Stimulated activated CD8-positive, alpha-beta memory T cell treated with anti-CD3 and anti-CD28 coated beads, Interleukin-4, amount 100 ng/mL, for 4 hours (primary cell): ENCODE measurements at regions not wholly inside any gene's neighbourhood (a gene's known extent, or its start where the extent isn't known, plus 50 kb on each side); places are given as distances from the start of the nearest gene placed in this dataset.
"Not testable (repeated sequence)": the region's sequence is repeated elsewhere in the genome, so short reads cannot be mapped to it uniquely, and the experiment has no call there.

Source experiments
- DNase-seq, 2 donors: peaks; one replicate each; pipeline ENCODE4 v3.0.0-alpha.2; 2020; ENCODE audit warnings: low read depth in 2 of 2, low spot score in 1 of 2

DNA sequence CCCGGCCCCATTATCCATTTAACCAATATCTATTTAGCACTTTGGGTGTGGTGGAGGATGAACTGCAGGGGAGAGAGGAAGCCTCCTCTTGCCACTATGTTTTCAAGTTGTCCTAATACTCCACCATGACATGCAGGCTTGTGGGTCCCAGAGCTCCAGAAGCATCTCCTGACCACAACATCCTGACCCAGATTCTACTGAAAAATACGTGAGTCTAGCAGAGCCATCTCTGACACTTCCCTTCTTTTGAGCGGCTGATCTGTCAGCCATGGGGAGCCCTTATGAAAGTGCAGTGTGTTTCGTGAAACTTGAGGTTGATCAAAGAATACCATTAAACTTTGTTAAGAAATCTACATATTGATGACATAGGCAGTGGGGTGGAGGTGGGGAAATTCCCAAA, 126.6 kb downstream of the UNC93B1 start:
- DNase-seq, result not testable (repeated sequence)

DNA sequence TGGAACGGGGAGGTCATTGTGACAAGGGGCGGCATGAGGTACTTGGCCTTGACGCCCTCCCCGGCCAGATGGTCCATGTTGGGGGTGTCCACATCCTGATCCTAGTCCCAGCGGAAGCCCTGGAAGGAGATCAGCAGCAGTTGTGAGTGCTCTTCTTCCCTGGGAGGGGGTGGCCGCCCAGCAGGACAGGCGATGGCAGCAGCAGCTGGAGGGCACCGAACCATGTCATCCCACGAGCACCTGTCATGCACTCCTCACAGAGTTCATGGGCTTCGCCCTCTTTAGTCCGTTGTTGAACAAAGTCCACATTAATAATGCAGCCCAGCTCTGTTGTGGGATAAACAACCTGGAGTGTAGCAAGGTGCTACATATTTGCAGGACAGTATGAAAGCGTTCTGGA, 130.7 kb downstream of the UNC93B1 start:
- not testable (repeated sequence) for DNase-seq

DNA sequence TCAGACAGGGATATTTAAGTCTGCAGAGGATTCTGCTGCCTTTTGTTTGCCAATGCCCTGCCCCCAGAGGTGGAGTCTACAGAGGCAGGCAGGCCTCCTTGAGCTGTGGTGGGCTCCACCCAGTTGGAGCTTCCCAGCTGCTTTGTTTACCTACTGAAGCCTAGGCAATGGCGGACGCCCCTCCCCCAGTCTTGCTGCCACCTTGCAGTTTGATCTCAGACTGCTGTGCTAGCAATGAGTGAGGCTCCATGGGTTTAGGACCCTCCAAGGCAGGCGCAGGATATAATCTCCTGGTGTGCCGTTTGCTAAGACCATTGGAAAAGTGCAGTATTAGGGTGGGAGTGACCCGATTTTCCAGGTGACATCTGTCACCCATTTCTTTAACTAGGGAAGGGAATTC, 132.7 kb downstream of the UNC93B1 start:
- DNase-seq, result not testable (repeated sequence)

DNA sequence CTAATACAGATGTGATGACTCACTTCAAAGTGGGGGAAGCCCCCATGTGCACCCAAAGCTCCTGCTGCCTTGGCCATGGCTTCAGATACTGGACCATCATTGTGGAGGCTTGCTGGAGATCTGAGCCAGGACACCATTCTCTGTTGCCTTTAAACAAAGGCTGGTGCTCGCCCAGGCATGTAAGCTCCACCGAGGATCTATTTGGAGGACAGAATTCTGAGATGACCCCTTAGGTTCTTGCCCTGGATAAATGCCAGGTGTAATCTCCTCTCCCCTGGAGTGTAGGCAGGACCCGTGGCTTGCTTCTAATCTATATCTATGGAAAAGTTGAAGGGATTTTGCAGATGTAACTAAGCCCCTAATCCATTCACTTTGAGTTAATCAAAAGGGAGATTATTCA, 141.0 kb downstream of the UNC93B1 start:
- not testable (repeated sequence) for DNase-seq

DNA sequence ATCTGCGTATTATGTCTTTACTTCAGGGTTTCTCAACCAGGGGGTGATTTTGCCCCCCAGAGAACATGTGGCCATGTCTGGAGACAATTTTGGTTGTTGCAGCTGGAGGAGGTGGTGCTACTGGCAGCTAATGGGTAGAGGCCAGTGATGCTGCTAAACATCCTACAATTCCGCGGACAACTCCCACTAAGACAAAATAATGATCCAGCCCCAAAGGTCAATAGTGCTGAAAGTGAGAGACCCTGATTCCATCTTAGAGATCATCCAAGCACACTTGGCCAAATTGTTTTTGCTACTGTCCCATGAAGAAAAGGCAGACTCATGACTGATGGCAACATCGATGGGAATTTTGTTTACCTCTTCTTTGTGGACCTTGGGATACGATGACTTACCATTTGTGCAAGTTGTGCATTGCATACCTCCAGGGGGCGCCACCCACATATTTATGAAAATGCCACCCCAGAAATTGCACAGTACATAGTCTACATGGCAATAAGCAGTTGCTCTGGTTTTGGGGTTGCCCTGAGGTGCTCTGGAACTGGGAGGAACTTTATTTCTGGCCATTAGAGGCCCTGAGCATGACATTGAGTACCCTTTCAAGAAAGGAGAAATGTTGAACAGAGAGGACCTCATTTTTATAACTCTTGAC, 144.3 kb downstream of the UNC93B1 start:
- peak; percentile 6 to 42 for DNase-seq

DNA sequence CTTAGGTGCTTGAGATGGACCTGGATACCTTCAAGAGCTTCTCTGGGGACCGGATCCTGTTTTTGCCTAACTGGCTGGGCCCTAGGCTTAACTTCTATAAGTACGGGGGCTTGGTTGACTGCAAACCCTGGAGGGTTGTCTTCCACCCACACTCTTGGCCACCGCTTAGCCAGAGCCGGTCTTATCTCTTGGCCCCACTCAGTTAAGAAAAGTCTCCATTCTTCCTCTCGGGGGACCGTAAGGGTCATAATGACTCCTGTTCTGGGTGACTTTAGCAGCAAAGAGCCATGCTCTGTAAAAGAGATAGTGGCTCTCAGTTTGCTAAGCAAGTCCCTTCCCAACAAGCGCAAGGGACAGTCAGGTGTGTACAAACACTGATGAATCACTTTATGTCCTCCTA, 153.2 kb downstream of the UNC93B1 start:
- DNase-seq, result not testable (repeated sequence)

DNA sequence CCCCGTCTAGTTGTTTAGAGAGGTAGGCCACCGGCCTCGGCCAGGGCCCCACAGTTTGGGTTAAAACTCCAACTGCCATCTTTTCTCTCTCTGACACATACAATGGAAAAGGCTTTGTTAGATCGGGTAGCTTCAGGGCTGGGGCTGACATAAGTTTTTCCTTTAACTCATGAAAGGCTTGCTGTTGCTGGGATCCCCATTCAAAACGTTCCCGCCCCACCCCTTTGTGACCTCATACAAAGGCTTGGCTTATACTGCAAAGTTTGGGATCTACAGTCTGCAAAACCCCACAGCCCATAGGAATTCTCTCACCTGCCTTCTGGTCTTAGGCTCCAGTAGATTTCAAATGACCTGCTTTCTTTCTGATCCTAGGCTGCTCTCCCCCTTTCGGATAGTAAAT, 154.1 kb downstream of the UNC93B1 start:
- not testable (repeated sequence) for DNase-seq

DNA sequence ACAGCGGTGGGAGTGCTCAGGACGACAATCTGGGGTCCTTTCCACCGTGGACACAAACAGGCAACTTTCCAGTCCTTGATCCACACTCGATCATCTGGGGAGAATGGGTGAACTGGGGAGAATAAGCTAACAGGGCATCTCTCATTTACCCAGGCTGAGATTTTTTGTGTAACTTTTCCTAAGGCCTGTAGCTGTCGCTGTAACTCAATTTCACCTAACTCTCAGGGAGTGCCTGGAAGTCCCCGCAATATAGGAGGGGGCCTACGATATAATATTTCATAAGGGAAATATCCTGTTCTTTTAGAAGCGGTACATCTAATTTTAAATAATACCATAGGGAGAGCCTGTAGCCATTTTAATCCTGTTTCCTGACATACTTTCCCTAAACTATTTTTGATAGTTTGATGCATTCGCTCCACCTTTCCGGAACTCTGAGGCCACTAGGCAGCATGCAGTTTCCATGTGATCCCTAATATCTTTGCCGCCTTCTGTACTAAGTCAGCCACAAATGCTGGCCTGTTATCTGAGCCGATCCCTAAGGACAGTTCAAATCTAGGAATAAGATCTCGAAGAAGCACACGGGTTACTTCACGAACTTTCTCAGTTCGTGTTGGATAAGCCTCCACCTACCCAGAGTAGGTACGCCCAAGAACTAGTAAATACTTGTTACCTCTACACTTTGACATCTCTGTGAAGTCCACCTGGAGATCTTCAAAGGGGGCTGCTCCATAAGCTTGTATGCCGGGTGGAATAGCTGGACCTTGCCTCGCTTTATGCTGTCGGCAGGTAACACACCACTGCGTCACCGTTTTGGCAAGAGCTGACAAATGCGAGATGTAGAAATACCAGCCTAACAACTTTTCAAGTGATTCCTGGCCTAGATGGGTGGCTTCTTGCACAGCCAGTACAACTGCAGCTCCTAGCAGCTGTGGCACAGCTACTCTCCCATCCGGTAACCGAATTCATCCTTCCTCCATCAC, 155.7 kb downstream of the UNC93B1 start:
- not testable (repeated sequence) for DNase-seq

DNA sequence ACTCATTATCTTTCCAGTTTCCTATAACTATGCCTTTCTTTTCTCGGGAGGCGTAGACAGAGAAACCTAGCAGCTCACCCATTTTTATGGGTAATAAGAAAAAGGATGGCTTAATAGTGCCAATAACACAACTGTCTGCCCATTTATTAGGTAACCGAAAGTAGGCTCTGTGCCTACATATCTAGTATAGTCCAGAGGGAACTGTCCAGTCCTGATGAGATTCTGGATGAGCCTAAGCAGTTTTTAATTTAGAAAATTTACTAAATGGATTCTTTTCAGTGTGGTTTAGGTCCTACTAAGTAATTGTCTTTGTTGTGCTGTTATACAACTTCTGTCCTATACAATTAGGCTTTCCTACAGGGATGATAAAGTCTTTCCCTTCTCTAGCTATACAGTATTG, 157.6 kb downstream of the UNC93B1 start:
- DNase-seq, result not testable (repeated sequence)

DNA sequence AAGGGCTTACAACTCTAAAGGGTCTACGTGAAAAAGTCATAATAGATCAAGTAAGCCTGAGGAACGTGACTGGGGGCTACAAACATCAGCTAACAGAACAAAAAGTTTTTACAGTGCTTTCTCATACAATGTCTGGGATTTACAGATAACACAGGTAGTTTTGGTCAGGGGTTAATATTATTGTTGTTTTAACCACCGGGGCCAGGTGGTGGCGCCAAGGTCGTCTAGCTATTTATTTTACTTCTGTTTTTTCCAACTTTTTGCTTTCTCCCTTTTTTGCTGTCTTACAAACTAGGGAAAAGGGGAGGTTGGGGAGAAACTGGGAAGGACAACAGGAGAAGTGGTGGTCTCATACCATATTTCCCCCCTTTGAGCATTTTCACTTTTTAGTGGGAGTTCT, 158.6 kb downstream of the UNC93B1 start:
- not testable (repeated sequence) for DNase-seq

DNA sequence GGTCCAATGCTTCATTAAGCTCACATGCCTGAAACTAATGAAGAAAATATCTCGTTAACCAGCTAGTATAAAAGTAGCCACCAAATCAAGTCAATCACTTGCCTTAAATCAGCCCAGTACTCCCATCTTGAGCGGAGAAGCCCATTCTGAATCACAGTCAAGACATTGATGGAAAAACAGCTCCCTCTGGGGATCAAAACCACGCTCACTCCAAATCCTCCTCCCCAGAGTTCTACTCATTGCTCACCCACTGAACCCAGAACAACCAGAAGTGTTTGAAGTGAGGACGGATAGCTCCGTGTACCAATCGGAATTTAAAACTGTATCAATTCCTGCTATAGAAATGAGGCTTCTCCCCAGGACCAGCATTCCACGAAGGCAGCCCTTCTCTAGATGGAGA, 163.3 kb downstream of the UNC93B1 start:
- DNase-seq, result not testable (repeated sequence)

DNA sequence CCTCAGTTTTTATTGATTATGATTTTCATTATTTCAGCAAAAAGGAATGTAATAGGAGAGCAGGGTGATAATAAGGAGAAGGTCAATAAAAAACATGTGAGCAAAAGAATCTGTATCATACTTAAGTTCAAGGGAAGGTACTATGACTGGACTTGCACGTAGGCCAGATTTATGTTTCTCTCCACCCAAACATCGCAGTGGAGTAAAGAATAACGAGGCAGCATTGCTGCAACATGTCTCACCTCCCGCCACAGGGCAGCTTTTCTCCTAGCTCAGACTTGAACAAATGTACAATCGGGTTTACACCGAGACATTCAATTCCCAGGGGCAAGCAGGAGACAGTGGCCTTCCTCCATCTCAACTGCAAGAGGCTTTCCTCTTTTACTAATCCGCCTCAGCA, 155.7 kb upstream of the ALDH3B2 start:
- not testable (repeated sequence) for DNase-seq

DNA sequence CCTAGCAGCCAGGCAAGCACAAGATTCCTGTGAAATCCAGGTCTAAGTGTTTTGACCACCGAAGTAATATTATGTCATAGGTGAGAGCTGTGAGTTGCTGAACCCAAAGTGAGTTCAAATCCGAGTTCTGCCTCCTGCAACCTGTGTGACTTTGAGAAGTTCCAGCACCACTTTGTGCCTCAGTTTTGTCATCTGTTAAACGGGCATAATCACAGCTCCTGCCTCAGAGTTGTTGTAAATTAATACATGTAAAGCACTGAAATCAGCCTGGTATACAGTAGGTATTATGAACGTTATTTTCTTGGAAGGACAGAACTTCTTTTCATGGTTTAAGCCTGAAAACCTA, 152.5 kb upstream of the ALDH3B2 start:
- DNase-seq, result not testable (repeated sequence)

DNA sequence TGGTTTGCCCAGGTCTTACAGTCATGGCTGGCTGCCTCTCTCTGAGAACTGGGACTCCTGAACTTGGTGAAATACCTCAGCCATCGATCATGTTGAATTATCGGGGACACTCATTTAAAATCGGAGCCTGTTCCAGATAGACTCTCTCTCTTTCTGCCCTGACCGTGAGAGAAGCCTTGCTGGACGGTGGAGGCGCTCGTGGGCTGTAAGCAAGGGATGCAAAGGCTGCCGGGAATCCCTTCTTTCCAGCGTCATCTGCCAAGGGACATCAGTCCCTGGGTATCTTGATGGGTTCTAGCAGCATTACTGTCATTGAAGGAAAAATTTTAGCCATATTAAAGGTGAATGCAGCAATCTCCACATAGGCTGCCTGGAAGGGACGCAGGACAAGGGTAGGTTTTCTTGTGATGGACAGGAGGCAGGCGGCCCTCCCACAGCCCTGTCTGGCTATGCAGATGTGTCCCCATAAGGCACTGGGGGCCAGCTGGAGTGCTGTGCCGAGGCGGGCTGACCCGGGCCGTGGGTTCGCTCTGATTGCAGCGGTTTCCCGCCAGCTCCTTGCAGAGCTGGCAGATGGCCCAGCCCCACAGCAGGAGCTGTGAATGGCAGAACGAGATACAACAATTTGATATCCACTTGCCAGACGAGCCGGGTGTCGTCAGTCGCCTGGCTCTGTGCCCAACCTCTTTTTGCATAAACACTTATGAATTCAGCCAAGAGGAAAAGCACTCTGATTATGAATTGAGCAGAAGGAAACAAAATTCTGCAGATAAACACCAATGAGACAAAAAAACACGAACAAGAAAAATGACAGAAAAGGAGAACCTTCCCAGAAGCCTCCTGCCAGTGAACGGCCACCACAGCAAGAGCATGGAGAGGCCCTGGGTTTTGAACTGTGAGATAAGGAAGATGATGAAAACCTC, 151.9 kb upstream of the ALDH3B2 start:
- not testable (repeated sequence) for DNase-seq

DNA sequence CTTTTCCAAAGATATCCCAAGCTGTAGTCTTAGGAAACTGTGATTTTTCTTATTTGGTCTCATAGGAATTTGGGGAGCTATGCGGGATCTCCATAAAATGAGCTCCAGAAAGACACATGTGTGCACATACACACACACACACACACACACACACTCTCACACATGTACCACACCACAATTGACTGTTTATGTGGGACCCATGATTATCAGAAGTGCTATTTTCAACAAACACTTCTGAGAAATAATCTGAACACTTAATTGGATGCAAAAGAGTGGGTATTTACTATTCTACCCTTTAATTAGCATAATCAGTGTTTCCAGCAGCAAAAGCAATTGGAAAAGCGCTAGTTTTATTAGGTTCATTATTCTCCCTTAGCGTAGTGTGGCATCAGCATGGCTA, 150.4 kb upstream of the ALDH3B2 start:
- not testable (repeated sequence) for DNase-seq

DNA sequence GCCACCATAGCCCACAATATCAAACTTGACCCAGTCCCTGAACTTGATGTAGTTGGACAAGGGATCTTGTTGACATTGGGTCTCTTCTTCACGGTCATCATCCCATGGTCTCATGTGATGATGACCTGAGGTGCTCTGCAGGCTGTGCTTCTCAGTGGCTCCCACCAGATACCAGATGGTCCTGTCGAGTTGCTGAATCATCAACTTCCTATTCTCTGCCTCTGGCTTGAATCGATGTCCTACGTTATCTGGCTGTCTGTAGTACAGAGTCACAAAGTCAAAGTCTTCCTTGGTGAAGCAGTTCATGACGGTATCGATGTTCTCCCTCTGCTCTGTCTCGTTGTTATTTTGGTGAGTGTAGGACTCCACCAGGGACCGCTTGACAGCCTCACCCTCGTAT, 145.7 kb upstream of the ALDH3B2 start:
- DNase-seq, result no peak

DNA sequence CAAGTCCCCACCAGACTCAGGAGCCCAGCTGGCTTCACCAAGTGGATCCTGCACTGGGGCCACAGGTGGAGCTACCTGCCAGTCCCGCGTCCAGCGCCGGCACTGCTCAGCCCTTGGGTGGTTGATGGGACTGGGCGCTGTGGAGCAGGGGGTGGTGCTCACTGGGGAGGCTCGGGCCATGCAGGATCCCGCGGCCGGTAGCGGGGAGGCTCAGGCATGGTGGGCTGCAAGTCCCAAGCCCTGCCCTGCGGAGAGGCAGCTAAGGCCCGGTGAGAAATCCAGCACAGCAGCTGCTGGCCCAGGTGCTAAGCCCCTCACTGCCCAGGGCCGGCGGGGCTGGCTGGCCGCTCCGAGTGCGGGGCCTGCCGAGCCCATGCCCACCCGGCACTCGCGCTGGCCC, 143.1 kb upstream of the ALDH3B2 start:
- DNase-seq, result not testable (repeated sequence)

DNA sequence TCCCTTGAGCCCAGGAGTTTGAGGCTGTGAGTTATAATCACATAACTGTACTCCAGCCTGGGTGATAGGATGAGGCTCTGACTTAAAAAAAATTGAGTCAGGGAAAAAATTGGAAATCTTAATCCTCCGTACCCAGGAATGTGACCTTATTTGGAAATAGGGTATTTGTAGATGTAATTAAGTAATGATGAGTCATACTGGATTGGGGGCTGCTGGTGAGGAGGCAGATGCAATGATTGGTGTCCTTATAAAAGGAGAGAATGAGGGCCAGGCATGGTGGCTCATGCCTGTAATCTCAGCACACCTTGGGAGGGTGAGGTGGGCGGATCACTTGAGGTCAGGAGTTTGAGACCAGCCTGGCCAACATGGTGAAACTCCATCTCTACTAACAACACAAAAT, 134.9 kb upstream of the ALDH3B2 start:
- DNase-seq, result not testable (repeated sequence)

DNA sequence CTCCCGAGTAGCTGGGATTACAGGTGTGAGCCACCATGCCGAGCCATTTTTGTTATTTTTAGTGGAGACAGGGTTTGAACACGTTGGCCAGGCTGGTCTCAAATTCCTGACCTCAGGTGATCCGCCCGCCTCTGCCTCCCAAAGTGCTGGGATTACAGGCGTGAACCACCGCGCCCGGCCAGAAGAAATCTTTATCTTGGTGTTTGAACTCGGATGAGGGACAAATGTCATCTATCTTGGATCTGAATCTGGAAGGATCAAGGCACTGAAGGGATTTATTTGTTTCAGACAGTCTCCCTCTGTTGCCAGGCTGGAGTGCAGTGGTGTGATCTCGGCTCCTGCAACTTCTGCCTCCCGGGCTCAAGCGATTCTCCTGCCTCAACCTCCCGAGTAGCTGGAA, 133.5 kb upstream of the ALDH3B2 start:
- DNase-seq, result not testable (repeated sequence)

DNA sequence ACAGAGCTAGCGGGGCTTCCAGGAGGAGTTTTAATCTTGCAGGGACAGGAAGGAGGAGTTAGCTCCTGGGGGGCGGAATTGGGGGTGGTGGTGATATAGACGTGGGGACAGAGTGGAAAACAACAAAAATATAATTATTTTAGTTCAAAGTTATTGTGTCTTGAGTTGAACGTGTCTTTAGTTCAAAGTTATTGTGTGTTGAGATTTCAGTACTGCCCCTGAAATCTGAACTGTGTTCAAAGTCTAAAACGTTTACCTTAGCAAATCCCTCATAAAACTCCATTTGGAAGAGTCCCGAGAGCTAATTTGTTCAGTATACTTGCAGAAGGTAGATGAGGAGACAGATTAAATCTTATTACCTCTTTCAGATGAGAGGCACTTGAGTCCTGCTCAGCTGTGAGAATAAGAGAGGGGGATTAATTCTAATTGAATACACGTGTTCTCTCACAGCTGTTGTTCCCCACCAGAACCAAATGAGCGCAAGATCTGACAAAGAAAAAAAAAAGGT, 132.4 kb upstream of the ALDH3B2 start:
- not testable (repeated sequence) for DNase-seq

DNA sequence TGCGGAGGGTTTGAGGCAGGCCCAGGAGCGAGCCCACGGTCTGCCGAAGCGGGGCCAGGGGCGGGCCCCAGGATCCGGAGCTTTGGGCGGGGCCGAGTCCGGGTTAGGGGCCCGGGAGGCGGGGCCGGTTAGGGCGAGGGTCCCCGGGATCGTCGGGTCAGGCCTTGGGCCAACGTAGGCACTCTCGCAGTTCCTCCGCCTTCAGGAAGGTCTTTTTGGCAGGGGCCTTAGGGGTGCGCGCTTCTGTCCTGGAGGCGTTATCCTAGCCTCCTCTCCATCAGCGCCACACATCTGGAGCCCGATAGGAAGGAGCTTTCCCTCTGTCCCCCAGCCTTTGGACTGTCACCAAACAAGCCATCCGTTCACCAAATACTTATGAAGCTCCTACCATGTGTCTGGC, 131.8 kb upstream of the ALDH3B2 start:
- not testable (repeated sequence) for DNase-seq
